ENCODE measurements at regions not wholly inside any gene's neighbourhood (a gene's known extent, or its start where the extent isn't known, plus 50 kb on each side); places are given as distances from the start of the nearest gene placed in this dataset.

DNA sequence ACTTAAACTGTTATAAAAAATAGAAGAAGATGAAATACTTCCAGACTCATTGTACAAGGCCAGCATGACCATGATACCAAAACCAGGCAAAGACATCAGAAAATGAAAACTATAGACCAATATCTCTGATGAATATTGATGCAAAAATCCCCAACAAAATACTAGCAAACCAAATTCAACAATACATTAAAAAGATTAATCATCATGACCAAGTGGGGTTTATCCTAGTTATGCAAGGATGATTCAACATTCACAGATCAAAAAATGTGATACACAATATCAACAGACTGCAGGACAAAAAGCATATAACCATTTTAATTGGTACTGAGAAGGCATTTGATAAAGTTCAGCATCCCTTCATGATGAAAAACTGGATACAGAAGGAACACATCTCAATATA, 824.5 kb upstream of the RAG2 start:
- no peaks in the 10 kb centered on the region for H3K9me3 ChIP-seq (ENCODE audit: control insufficient read depth, low read length)
- no peak overlapping the region for H3K27ac ChIP-seq (ENCODE audit: low read length)
- ATAC-seq (no peak), DNase-seq (no peak)
- H3K4me3 ChIP-seq (ENCODE audit: low read length) = no peak overlapping the region
- no peaks in the 10 kb centered on the region for H3K4me1 ChIP-seq (ENCODE audit: control insufficient read depth, insufficient read depth, low read length)
- intact Hi-C loops (cut with DNase I) = no loop called here
- no peaks in the 10 kb centered on the region for H3K27me3 ChIP-seq (ENCODE audit: control insufficient read depth, insufficient read depth)

DNA sequence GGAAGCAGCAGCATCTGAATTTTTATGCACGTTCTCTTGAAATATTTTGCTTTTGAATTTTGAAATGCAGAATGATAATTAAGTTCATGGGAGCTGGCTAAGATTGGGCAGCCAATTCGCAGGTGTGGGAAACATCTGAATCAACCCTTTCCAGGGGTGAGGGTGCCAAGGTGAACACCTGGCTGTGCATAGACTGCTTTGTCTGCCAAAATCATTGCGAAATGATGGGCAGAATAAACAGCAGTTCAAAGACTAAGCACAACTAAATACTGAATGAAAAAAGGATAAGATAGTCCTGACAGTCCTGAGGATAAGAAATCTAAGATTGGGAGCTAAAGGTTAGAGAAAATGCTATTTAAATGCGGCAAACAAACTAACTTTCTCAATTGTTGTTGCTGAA, 813.3 kb upstream of the RAG2 start:
- Histone ChIP-seq H3K27ac (ENCODE audit: low read length) (no peak overlapping the region), H3K9me3 (ENCODE audit: control insufficient read depth, low read length) (no peaks in the 10 kb centered on the region), H3K4me1 (ENCODE audit: control insufficient read depth, insufficient read depth, low read length) (no peaks in the 10 kb centered on the region), H3K27me3 (ENCODE audit: control insufficient read depth, insufficient read depth) (no peaks in the 10 kb centered on the region), H3K4me3 (ENCODE audit: low read length) (no peak overlapping the region)
- no peak for ATAC-seq
- WGBS = 76% methylated on average over 4 of the region's 4 CpGs
- intact Hi-C loops (cut with DNase I) = no loop called here
- no peak for DNase-seq

DNA sequence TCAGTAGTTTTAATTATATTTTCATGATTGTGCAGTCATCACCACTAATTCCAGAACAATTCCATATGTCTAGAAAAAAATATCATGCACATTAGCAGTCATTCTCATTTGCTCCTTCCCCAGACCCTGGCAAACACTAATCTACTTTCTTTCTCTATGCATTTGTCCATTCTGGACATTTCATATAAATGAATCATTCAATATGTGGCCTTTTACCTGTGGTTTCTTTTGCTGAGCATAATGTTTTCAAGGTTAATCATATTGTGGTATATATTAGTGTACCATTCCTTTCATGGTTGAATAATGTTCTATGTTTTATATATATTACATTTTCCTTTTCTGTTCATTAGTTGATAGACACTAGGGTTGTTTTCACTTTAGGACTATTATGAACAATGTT, 811.1 kb upstream of the RAG2 start:
- DNase-seq (no peak), ATAC-seq (no peak)
- Histone ChIP-seq H3K27me3 (ENCODE audit: control insufficient read depth, insufficient read depth) (no peaks in the 10 kb centered on the region), H3K27ac (ENCODE audit: low read length) (no peak overlapping the region), H3K4me3 (ENCODE audit: low read length) (no peak overlapping the region), H3K9me3 (ENCODE audit: control insufficient read depth, low read length) (no peaks in the 10 kb centered on the region), H3K4me1 (ENCODE audit: control insufficient read depth, insufficient read depth, low read length) (no peaks in the 10 kb centered on the region)
- intact Hi-C loops (cut with DNase I) = no loop called here

DNA sequence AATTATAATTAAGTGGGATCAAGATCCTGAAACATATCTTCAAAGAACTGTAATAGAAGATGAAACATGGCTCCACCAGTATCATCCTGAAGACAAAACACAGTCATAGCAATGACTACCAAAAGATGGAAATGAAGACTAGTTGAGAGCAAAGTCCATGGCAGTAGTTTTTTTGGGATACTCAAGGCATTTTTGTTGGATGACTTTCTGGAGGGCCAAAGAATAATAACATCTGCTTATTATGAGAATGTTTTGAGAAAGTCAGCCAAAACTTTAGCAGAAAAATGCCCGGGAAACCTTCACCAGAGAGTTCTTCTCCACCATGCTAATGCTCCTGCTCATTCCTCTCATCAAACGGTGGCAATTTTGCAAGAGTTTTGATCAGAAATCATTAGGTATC, 809.4 kb upstream of the RAG2 start:
- DNase-seq = no peak
- no peaks in the 10 kb centered on the region for H3K27me3 ChIP-seq (ENCODE audit: control insufficient read depth, insufficient read depth)
- no peak overlapping the region for H3K4me3 ChIP-seq (ENCODE audit: low read length)
- intact Hi-C loops (cut with DNase I) = no loop called here
- no peak overlapping the region for H3K27ac ChIP-seq (ENCODE audit: low read length)
- WGBS = 73% methylated on average over 2 of the region's 2 CpGs
- no peaks in the 10 kb centered on the region for H3K4me1 ChIP-seq (ENCODE audit: control insufficient read depth, insufficient read depth, low read length)
- ATAC-seq = no peak
- no peaks in the 10 kb centered on the region for H3K9me3 ChIP-seq (ENCODE audit: control insufficient read depth, low read length)

DNA sequence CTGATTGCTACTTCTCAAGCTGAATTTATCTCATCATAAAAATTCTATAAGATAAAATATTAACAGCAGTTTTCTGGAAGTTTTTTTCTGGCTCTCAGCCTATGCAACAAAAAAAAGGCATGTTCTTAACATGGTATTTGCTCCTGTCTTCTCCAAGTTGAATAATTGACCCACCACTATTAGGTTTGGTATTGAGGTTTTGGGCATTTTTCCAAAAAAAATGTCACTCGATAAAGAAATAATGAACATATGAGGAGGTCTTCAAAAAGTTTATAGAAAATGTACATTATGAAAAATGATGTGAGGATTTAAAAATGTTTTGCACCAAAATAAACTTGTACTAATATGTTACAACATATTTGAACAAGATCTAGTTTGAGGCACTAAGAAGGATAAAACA, 808.6 kb upstream of the RAG2 start:
- Histone ChIP-seq H3K4me1 (ENCODE audit: control insufficient read depth, insufficient read depth, low read length) (no peaks in the 10 kb centered on the region), H3K9me3 (ENCODE audit: control insufficient read depth, low read length) (no peaks in the 10 kb centered on the region), H3K27ac (ENCODE audit: low read length) (no peak overlapping the region), H3K4me3 (ENCODE audit: low read length) (no peak overlapping the region), H3K27me3 (ENCODE audit: control insufficient read depth, insufficient read depth) (no peaks in the 10 kb centered on the region)
- 67% methylated on average over 1 of the region's 1 CpG for WGBS
- DNase-seq (no peak), ATAC-seq (no peak)
- intact Hi-C loops (cut with DNase I) = no loop called here

DNA sequence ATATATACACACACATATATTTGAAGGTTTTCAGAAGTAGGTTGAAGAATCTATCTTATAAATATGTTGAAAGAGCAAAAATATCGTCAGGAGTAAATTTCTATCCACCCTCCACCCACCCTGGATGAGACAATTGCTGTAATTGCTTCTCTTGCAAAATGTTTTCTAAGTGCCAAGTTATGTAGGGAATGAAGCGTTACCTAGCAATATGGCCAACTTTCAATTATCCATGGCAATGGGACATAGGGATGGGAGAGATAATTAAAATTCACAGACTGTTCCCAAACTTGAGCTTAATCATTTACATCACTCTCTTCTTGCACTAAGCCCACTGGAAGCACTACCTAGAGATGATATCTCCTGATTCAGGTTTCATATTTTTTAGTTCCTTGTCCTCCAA, 806.2 kb upstream of the RAG2 start:
- no peak overlapping the region for H3K27ac ChIP-seq (ENCODE audit: low read length)
- no peaks in the 10 kb centered on the region for H3K4me1 ChIP-seq (ENCODE audit: control insufficient read depth, insufficient read depth, low read length)
- no peaks in the 10 kb centered on the region for H3K9me3 ChIP-seq (ENCODE audit: control insufficient read depth, low read length)
- ATAC-seq = no peak
- H3K4me3 ChIP-seq (ENCODE audit: low read length) = no peak overlapping the region
- no peak for DNase-seq
- no peaks in the 10 kb centered on the region for H3K27me3 ChIP-seq (ENCODE audit: control insufficient read depth, insufficient read depth)
- WGBS = 78% methylated on average over 2 of the region's 2 CpGs
- intact Hi-C loops (cut with DNase I) = no loop called here

DNA sequence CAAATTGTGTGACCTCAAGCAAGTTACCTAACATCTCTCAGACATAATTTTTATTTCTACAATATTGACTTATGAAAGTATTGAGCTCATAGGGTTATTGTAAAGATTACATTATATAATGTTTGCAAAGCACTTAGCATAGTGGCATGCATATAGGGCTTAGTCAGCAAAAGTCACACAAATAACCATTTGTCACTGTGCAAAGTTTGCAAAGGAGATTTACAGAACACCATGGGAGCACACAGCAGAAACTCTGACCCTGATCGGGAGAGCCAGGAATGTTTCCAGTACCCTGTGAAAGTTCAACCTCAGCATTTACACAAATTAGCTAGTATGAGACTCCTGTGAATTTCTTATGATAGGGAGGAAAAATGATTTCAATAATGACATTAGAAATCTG, 804.6 kb upstream of the RAG2 start:
- H3K27me3 ChIP-seq (ENCODE audit: control insufficient read depth, insufficient read depth) = no peaks in the 10 kb centered on the region
- DNase-seq = no peak
- no peaks in the 10 kb centered on the region for H3K4me1 ChIP-seq (ENCODE audit: control insufficient read depth, insufficient read depth, low read length)
- H3K4me3 ChIP-seq (ENCODE audit: low read length) = no peak overlapping the region
- 68% methylated on average over 1 of the region's 1 CpG for WGBS
- no peak for ATAC-seq
- intact Hi-C loops (cut with DNase I) = no loop called here
- H3K27ac ChIP-seq (ENCODE audit: low read length) = no peak overlapping the region
- H3K9me3 ChIP-seq (ENCODE audit: control insufficient read depth, low read length) = no peaks in the 10 kb centered on the region

DNA sequence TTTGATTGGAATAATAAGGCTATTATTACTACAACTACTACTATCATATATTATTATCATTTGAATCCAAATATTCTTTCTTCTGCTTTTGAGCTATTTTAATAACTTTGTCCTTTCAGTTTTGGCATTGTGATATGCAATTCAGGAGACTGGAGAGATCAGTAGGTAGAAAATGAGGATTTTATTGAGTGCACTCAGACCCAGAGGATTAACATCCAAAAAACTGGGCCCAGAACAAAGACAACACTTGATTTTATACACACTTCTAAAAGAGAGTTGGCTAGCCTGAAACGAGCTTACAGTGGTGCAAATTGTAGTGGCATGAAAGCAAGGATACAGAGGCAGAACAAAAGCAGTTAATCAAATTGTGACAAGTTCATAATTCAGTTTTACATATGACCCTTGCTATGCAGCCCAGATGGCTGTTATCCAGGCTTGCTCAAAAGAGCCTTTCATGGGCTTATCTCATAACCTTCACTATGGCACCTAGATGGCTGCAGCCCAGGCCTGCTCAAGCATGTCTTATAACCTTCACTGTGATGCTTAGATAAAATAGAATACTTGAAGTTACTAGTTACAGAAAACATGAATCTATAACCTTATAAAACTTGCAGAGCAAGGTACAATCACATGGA, 796.3 kb upstream of the RAG2 start:
- 41% methylated on average over 1 of the region's 1 CpG for WGBS
- no peaks in the 10 kb centered on the region for H3K4me1 ChIP-seq (ENCODE audit: control insufficient read depth, insufficient read depth, low read length)

DNA sequence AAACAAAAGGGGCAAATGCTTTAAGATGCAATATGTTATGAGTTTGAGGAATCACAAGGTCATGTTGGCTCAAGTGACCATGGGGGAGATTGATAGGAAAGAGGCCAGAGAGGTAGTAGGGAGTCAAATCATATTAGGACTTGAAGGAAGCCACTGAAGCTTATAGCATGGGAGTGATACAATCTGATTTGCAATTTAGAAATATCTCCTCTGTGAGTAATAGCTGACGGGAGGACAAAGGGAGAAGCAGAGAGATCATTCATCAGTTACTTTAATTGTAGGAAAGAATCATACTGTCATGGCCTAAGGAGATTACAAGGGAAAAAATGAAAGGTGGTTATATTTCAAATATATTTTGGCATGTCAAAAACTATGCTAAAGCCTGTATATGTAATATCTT, 793.6 kb upstream of the RAG2 start:
- Histone ChIP-seq H3K4me3 (ENCODE audit: low read length) (no peak overlapping the region), H3K27ac (ENCODE audit: low read length) (no peak overlapping the region), H3K27me3 (ENCODE audit: control insufficient read depth, insufficient read depth) (no peaks in the 10 kb centered on the region), H3K9me3 (ENCODE audit: control insufficient read depth, low read length) (no peaks in the 10 kb centered on the region), H3K4me1 (ENCODE audit: control insufficient read depth, insufficient read depth, low read length) (no peaks in the 10 kb centered on the region)
- no peak for ATAC-seq
- DNase-seq = no peak
- intact Hi-C loops (cut with DNase I) = no loop called here
- WGBS = 81% methylated on average over 1 of the region's 1 CpG

More for the DNA sequence above, 796.3 kb upstream of the RAG2 start:
- Histone ChIP-seq H3K27ac (ENCODE audit: low read length) (no peak overlapping the region), H3K27me3 (ENCODE audit: control insufficient read depth, insufficient read depth) (no peaks in the 10 kb centered on the region), H3K9me3 (ENCODE audit: control insufficient read depth, low read length) (no peaks in the 10 kb centered on the region), H3K4me3 (ENCODE audit: low read length) (no peak overlapping the region)
- intact Hi-C loops (cut with DNase I) = no loop called here
- DNase-seq = no peak
- no peak for ATAC-seq

DNA sequence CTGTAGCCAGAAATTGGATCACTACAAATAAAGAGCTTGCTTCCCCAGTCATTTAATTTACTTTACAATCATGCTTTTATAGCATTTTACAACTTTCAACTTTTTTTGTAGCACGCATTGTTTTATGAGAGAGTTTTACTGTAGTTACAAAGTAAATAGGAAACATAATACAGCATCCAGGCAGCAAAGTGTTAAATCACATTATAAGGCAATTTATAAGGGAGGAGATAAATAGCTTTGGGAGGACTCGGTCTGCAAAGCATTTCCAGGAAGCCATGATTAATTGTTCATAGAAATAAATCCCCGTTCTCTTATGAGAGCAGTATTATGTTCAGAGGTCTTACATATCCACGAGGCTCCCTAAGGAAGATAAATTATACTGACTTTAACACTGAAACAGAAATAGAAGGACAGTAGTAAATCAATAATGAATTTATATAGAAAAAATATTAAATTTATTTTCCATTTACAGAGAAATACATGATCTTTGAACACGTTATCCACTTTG, 792.6 kb upstream of the RAG2 start:
- DNase-seq = no peak
- H3K4me1 ChIP-seq (ENCODE audit: control insufficient read depth, insufficient read depth, low read length) = no peaks in the 10 kb centered on the region
- H3K9me3 ChIP-seq (ENCODE audit: control insufficient read depth, low read length) = no peaks in the 10 kb centered on the region
- no peak overlapping the region for H3K4me3 ChIP-seq (ENCODE audit: low read length)
- no peak for ATAC-seq
- no peaks in the 10 kb centered on the region for H3K27me3 ChIP-seq (ENCODE audit: control insufficient read depth, insufficient read depth)
- intact Hi-C loops (cut with DNase I) = no loop called here
- 61% methylated on average over 5 of the region's 5 CpGs for WGBS
- H3K27ac ChIP-seq (ENCODE audit: low read length) = no peak overlapping the region

DNA sequence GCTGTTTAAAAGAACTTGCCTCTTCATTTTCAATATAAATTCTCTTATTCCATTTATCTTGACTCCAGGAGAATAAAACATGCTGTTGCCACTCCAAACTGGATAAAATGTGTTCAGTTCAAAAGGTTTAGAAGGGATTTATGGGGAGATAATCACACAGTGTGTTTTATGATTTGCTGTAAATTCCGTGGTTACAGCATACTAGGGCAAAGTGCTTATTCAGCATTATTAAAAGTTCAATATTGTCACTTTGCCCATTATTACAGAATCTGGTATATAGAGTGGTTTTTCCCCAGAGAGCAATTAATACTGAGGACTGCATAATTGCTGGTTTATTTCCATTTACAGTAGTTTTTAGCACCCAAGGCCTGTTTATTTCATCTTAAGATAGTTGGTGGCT, 780.9 kb upstream of the RAG2 start:
- Histone ChIP-seq H3K9me3 (ENCODE audit: control insufficient read depth, low read length) (no peaks in the 10 kb centered on the region), H3K4me3 (ENCODE audit: low read length) (no peak overlapping the region), H3K27ac (ENCODE audit: low read length) (no peak overlapping the region), H3K27me3 (ENCODE audit: control insufficient read depth, insufficient read depth) (no peaks in the 10 kb centered on the region), H3K4me1 (ENCODE audit: control insufficient read depth, insufficient read depth, low read length) (no peaks in the 10 kb centered on the region)
- WGBS = 49% methylated on average over 1 of the region's 1 CpG
- ATAC-seq (no peak), DNase-seq (no peak)
- intact Hi-C loops (cut with DNase I) = no loop called here

DNA sequence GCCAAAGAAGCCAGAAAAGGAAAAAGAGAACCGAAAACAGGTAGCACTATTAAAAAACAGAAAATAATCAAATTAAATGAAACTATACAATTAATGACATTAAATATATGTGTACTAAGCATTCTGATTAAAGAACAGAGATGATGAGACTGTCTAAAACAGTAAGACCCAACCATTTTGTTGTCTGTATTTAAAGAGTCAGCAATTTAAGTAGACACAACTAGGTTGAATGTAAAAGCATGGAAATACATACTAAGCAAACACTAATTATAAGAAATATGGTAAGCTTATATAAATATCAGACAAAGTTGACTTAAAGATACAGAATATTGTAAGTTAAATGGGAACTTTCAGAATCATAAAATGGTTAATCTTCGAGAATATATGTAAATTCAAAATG, 774.6 kb upstream of the RAG2 start:
- Histone ChIP-seq H3K9me3 (ENCODE audit: control insufficient read depth, low read length) (no peaks in the 10 kb centered on the region), H3K27ac (ENCODE audit: low read length) (no peak overlapping the region), H3K4me1 (ENCODE audit: control insufficient read depth, insufficient read depth, low read length) (no peaks in the 10 kb centered on the region), H3K4me3 (ENCODE audit: low read length) (no peak overlapping the region), H3K27me3 (ENCODE audit: control insufficient read depth, insufficient read depth) (no peaks in the 10 kb centered on the region)
- WGBS = 83% methylated on average over 2 of the region's 2 CpGs
- intact Hi-C loops (cut with DNase I) = no loop called here
- ATAC-seq = no peak
- no peak for DNase-seq
